ENCODE measurements at regions not wholly inside any gene's neighbourhood (a gene's known extent, or its start where the extent isn't known, plus 50 kb on each side); places are given as distances from the start of the nearest gene placed in this dataset.

DNA sequence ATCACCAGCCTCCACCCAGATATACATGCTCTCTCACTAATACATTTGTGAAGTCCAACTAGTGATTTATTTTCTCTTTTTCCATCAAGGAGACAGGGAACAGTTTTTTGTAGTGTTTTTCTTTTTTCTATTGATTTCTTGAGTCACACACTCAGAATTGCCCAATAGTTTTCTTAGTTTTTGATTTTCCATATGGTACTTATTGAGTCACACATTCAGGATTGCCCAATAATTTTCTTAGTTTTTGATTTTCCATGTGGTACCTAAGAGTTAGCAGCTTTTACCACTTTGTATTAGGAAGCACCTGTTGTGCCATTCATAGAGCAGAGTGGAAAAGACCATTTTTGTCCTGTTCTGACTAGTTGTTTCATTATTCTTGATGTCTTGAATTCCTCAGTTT is 1268.8 kb downstream of the EPHA7 start:
- Histone ChIP-seq H3K27ac (no peak overlapping the region), H3K4me3 (no peak overlapping the region), H3K27me3 (ENCODE audit: insufficient read depth in 3 of 3, low read length in 2 of 3) (no peaks in the 10 kb centered on the region), H3K36me3 (ENCODE audit: insufficient read depth in 1 of 2, low read depth in 1 of 2) (no peaks in the 10 kb centered on the region), H3K9me3 (no peaks in the 10 kb centered on the region), H3K4me1 (no peaks in the 10 kb centered on the region)
- ATAC-seq = no peak
- no peak for DNase-seq
- TF ChIP-seq, protein P1, sequence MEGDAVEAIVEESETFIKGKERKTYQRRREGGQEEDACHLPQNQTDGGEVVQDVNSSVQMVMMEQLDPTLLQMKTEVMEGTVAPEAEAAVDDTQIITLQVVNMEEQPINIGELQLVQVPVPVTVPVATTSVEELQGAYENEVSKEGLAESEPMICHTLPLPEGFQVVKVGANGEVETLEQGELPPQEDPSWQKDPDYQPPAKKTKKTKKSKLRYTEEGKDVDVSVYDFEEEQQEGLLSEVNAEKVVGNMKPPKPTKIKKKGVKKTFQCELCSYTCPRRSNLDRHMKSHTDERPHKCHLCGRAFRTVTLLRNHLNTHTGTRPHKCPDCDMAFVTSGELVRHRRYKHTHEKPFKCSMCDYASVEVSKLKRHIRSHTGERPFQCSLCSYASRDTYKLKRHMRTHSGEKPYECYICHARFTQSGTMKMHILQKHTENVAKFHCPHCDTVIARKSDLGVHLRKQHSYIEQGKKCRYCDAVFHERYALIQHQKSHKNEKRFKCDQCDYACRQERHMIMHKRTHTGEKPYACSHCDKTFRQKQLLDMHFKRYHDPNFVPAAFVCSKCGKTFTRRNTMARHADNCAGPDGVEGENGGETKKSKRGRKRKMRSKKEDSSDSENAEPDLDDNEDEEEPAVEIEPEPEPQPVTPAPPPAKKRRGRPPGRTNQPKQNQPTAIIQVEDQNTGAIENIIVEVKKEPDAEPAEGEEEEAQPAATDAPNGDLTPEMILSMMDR (IDR thresholded peaks at IDR 0.05) = no peak
- intact Hi-C loops (cut with DNase I) = no loop called here

DNA sequence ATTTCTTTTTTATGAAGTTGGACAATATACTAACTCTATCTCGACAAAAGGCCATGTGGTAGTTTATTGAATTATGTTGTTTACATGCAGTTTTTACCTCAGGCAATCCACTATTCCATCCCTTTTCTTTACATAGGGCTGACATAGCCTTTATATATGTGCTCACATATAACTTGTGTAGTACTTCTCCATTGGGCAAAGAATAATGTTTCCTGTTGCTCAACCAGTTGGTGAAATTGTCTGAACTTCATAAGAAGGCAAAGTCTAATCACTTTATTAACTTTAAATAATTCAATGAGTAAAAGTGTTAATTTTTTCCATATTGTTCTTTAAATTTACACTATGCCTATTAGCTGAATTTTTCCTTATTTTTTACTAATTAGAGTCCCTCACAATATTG is 1272.1 kb downstream of the EPHA7 start:
- DNase-seq (no peak), ATAC-seq (no peak)
- intact Hi-C loops (cut with DNase I) = no loop called here
- 94 to 97% (median 96%) methylated on average over 1 of the region's 1 CpG for WGBS, 3 donors
- TF ChIP-seq, protein P1 (IDR thresholded peaks at IDR 0.05) = no peak
- H3K36me3 ChIP-seq (ENCODE audit: insufficient read depth in 1 of 2, low read depth in 1 of 2) = no peaks in the 10 kb centered on the region
- H3K4me1 ChIP-seq = no peaks in the 10 kb centered on the region
- H3K4me3 ChIP-seq = no peak overlapping the region
- no peaks in the 10 kb centered on the region for H3K9me3 ChIP-seq
- H3K27ac ChIP-seq = no peak overlapping the region
- H3K27me3 ChIP-seq (ENCODE audit: insufficient read depth in 3 of 3, low read length in 2 of 3) = no peaks in the 10 kb centered on the region

GRCh38 chr6:92139601-92140000 is 1279.8 kb downstream of the EPHA7 start:
- ATAC-seq (no peak), DNase-seq (no peak)
- WGBS, 3 donors = 33 to 49% (median 35%) methylated on average over 1 of the region's 1 CpG
- Histone ChIP-seq H3K4me3 (no peak overlapping the region), H3K36me3 (ENCODE audit: insufficient read depth in 1 of 2, low read depth in 1 of 2) (no peaks in the 10 kb centered on the region), H3K27me3 (ENCODE audit: insufficient read depth in 3 of 3, low read length in 2 of 3) (no peaks in the 10 kb centered on the region), H3K27ac (no peak overlapping the region), H3K9me3 (no peaks in the 10 kb centered on the region), H3K4me1 (no peaks in the 10 kb centered on the region)
- TF ChIP-seq, protein P1 (IDR thresholded peaks at IDR 0.05) = no peak
- intact Hi-C loops (cut with DNase I) = no loop called here

DNA sequence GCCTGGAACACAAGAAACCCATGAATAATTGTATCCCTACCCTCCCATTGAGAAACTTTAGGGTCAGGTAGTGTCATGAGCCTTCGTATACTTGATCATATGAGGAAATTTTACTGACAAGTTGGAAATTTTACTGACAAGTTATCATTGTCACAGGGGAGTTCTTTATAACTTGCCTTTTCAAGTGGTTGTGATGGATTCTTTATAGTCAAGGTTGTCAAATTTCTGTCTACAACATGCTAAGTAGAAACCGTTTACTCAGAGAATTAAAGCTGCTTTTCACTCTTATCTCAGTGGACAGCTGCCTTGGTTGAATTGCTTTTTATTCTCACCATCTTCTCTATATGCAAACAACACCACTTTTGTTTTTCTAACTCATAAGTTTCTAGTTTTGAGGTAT is 1286.4 kb downstream of the EPHA7 start:
- intact Hi-C loops (cut with DNase I) = no loop called here
- no peaks in the 10 kb centered on the region for H3K27me3 ChIP-seq (ENCODE audit: insufficient read depth in 3 of 3, low read length in 2 of 3)
- no peak overlapping the region for H3K4me3 ChIP-seq
- WGBS, 3 donors = 56 to 65% (median 60%) methylated on average over 2 of the region's 2 CpGs
- H3K4me1 ChIP-seq = no peaks in the 10 kb centered on the region
- H3K27ac ChIP-seq = no peak overlapping the region
- H3K9me3 ChIP-seq = no peaks in the 10 kb centered on the region
- TF ChIP-seq, protein P1 (IDR thresholded peaks at IDR 0.05) = no peak
- ATAC-seq (no peak), DNase-seq (no peak)
- no peaks in the 10 kb centered on the region for H3K36me3 ChIP-seq (ENCODE audit: insufficient read depth in 1 of 2, low read depth in 1 of 2)

DNA sequence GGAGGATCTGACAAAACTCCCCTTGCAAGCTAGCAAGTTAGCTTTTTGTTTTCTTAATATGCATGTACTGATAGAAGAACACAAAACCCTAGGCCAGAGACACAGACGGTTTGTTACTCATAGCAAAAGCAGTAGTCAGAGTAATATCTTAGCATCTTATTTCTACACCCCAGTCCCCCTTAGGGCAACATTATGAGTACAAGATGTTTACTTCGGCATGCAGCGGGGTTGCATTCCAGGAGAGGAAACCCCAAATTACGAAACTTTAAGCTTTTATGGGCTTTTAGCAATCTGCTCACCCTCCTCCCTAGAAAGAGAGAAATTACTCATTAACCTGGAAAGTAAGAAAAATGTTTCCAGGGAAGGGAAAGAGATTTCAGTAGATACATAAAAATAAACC is 1286.9 kb downstream of the EPHA7 start:
- no peaks in the 10 kb centered on the region for H3K9me3 ChIP-seq
- no peak overlapping the region for H3K4me3 ChIP-seq
- 85 to 90% (median 87%) methylated on average over 4 of the region's 4 CpGs for WGBS, 3 donors
- DNase-seq (no peak), ATAC-seq (no peak)
- no peak overlapping the region for H3K27ac ChIP-seq
- H3K4me1 ChIP-seq = no peaks in the 10 kb centered on the region
- TF ChIP-seq, protein P1 (IDR thresholded peaks at IDR 0.05) = no peak
- H3K27me3 ChIP-seq (ENCODE audit: insufficient read depth in 3 of 3, low read length in 2 of 3) = no peaks in the 10 kb centered on the region
- intact Hi-C loops (cut with DNase I) = no loop called here
- no peaks in the 10 kb centered on the region for H3K36me3 ChIP-seq (ENCODE audit: insufficient read depth in 1 of 2, low read depth in 1 of 2)
